ENCODE measurements at regions not wholly inside any gene's neighbourhood (a gene's known extent, or its start where the extent isn't known, plus 50 kb on each side); places are given as distances from the start of the nearest gene placed in this dataset.
A peak's percentile ranks its signal among the peaks of the same experiment; 100 is the strongest.

DNA sequence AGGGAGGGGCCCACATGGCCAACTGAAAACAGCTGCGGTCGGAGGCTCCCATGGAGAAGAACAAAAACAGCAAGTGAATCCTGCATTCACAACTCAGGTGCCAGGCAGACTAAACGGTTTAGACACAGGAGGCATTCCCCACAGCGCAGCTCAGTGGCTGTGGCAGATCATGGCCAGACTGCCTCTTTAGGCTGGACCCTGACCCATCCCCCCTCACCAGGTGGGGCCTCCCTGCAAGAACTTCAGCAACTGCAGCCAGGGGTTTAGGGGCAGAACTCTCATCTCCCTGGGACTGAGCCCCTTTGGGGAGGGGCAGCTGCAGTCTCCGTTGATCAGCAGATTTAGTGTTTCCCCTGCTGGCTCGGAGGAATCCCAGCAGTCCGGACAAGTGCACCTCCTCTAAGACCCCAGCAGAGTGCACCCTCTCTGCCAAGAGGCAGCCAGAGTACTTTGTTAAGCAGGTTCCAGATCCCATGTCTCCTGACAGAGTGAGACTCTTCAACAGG is 346.7 kb downstream of the SS18 start:
- H3K27ac ChIP-seq: no peak overlapping the region

DNA sequence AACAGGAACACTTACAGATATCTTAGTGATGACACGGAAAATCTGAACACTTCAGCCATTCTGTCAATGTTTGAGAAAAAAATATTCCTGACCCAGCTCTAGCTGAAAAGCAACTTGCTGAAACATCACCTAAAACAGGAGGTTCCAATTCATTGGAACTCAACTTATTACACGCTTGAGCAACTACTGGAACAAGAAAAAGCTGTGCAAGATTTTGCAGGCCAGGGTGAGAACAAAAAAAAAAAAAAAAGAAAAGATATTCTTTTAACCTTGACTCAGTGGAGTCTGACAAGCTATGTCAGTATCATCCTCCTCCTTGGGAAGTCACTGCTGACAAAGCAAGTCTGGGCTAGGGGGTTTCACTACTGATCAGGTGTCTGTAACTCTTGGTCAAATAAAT is 351.0 kb downstream of the SS18 start:
- no peak for DNase-seq (ENCODE audit: low read depth in 1 of 2, low spot score in 2 of 2)
- H3K27me3 ChIP-seq (replicated peaks): no peaks in the 10 kb centered on the region
- no peak overlapping the region for H3K27ac ChIP-seq
- peaks cover 33% of the 10 kb centered on the region for H3K4me1 ChIP-seq (replicated peaks)
- no peaks in the 10 kb centered on the region for H3K36me3 ChIP-seq
- H3K4me3 ChIP-seq: no peak overlapping the region
- peaks cover 4% of the 10 kb centered on the region; the same call in 1 of the 2 replicates for H3K9me3 ChIP-seq (replicated peaks)

More for the DNA sequence above, 346.7 kb downstream of the SS18 start:
- peaks cover 4% of the 10 kb centered on the region; the same call in 1 of the 2 replicates for H3K4me1 ChIP-seq (replicated peaks)
- H3K27me3 ChIP-seq (replicated peaks): no peaks in the 10 kb centered on the region
- H3K36me3 ChIP-seq: no peaks in the 10 kb centered on the region
- no peaks in the 10 kb centered on the region for H3K9me3 ChIP-seq (replicated peaks)
- no peak for DNase-seq (ENCODE audit: low read depth in 1 of 2, low spot score in 2 of 2)
- H3K4me3 ChIP-seq: no peak overlapping the region

DNA sequence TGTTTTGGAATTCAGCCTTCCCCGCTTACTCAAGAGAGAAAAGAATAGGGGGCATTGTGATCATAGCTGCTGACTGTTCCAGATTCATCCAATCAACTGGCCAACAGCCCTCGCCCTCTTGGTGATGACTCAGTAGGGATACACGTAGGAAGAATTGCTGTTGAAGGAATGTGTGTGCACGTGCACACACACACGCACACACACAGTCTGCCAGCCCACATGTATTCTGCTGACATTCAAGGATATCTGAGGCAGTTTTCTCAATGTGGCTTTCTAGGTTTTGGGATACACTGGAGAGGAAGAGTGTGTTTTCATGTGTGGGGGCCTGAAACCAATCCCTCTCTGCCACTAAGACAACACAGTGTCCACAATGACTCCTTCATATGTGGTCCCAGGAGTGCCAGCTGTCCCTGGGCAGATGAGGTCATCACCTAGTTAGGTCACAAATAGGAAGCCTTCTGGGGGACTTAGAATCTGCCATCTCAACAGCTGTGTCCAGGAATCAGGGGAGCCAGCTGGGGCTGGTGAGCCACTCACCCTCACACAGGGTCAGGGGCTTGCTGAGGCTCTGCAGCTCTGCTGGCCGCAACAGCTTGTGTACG is 352.6 kb downstream of the SS18 start:
- peak; percentile 88 to 91 for DNase-seq (ENCODE audit: low read depth in 1 of 2, low spot score in 2 of 2)
- Histone ChIP-seq H3K4me1 (replicated peaks) (peaks cover 34% of the 10 kb centered on the region), H3K4me3 (no peak overlapping the region), H3K36me3 (no peaks in the 10 kb centered on the region), H3K27me3 (replicated peaks) (no peaks in the 10 kb centered on the region), H3K27ac (peak overlapping the region; percentile 81), H3K9me3 (replicated peaks) (peaks cover 4% of the 10 kb centered on the region; the same call in 1 of the 2 replicates)

DNA sequence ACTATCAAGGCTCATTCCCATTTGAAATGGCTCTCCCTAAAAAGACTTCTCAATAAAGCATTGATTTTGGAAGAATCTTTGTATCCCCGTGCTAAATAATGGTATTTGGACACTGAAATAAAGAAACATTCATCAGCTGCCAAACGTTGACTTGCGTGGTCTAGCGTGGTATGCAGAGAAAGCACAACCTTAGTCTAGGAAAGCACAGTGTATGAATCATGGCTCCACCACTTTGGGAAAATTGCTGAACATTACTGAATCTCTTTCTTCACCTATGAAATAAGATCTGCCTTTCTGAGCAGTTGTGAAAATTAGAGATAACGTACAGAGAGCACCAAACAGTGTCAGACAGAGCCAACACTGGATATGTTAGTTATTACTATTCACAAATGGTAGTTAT is 353.9 kb downstream of the SS18 start:
- Histone ChIP-seq H3K4me1 (replicated peaks) (peaks cover 34% of the 10 kb centered on the region), H3K4me3 (no peak overlapping the region), H3K9me3 (replicated peaks) (peaks cover 4% of the 10 kb centered on the region; the same call in 1 of the 2 replicates), H3K27ac (no peak overlapping the region; the same call in 1 of the 2 replicates), H3K27me3 (replicated peaks) (no peaks in the 10 kb centered on the region), H3K36me3 (no peaks in the 10 kb centered on the region)
- DNase-seq (ENCODE audit: low read depth in 1 of 2, low spot score in 2 of 2): no peak

DNA sequence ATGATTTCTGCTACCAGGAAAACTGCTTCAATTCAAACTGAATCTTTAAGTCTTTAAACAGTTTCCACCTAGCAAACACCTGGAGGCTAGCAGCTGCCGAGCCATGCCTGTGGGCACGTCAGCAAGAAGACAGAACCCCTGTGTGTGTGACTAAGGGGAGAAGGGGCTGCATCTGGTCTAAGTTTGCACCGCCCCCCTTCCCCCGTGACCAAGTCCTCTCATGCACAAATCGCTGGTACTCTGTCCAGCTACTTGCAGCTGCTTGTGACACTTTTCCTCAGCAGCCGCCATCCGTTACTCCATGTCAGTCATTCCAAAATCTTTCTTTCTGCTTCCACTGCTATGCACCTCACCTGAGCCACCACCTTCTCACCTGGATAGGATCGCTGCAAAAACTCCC is 355.0 kb downstream of the SS18 start:
- H3K9me3 ChIP-seq (replicated peaks): peaks cover 4% of the 10 kb centered on the region; the same call in 1 of the 2 replicates
- H3K4me3 ChIP-seq: no peak overlapping the region
- no peak for DNase-seq (ENCODE audit: low read depth in 1 of 2, low spot score in 2 of 2)
- no peaks in the 10 kb centered on the region for H3K36me3 ChIP-seq
- H3K27ac ChIP-seq: no peak overlapping the region
- H3K4me1 ChIP-seq (replicated peaks): peaks cover 34% of the 10 kb centered on the region
- no peaks in the 10 kb centered on the region for H3K27me3 ChIP-seq (replicated peaks)

DNA sequence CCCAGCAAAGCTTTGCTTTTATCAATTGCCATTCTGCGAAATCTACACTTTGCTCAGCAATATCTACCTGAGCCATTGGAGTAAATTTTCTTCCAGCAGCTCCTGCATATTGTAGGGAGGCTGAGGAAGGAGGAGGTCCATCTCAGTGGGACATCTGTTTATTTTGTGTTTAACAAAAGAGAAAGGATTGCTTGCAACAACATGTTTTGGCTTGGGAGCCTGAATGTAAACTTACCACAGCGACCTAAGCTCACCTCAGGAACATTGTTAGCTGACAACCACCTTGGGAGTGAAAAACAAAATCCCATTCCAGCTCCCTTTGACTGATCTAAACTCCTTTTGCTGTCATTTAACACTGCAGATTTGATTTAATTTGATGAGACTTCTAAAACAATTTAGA is 356.1 kb downstream of the SS18 start:
- H3K4me3 ChIP-seq: no peak overlapping the region

DNA sequence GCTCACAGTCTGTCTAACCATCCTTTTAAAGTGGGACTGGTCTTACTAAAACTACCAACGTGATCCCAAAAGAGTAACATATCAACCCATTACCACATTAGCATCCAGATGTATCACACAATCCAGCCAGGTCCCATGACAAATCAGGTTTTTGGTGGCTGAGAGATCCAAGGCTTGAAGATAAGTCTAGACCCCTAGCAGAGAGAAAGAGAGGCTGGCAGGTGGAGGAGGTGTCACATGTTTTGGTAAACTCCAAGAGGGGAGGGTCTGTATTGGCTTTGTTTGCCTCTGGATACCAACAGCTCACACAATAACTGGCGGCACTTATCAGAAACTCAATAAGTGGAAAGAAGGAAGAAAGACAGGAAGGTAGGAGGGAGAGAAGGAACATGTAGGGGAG is 357.6 kb downstream of the SS18 start:
- Histone ChIP-seq H3K9me3 (replicated peaks) (peaks cover 4% of the 10 kb centered on the region; the same call in 1 of the 2 replicates), H3K4me1 (replicated peaks) (peaks cover 39% of the 10 kb centered on the region), H3K27ac (no peak overlapping the region), H3K4me3 (no peak overlapping the region), H3K36me3 (no peaks in the 10 kb centered on the region), H3K27me3 (replicated peaks) (no peaks in the 10 kb centered on the region)
- DNase-seq (ENCODE audit: low read depth in 1 of 2, low spot score in 2 of 2): no peak

More for the DNA sequence above, 356.1 kb downstream of the SS18 start:
- Histone ChIP-seq H3K27me3 (replicated peaks) (no peaks in the 10 kb centered on the region), H3K36me3 (no peaks in the 10 kb centered on the region), H3K9me3 (replicated peaks) (peaks cover 4% of the 10 kb centered on the region; the same call in 1 of the 2 replicates), H3K4me1 (replicated peaks) (peaks cover 36% of the 10 kb centered on the region), H3K27ac (no peak overlapping the region)
- no peak for DNase-seq (ENCODE audit: low read depth in 1 of 2, low spot score in 2 of 2)

DNA sequence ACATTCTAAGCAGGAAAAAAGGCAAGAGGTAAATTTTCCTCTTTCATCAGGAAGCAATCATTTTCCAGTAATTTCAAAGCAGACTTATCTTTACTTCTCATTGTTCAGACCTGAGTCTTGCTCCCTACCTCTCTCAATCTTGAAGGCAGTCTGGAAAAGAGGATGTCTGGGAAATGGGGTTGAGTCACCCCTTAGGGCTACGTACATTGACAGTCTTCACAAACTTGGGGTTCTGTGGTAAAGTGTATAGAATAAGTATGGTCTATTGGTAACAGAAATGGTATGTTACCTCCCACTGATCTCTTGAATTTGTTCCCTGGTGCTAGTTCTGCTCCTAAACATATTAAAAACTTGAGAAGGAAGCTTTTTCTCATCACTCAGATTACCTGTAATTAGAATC is 361.3 kb downstream of the SS18 start:
- H3K27me3 ChIP-seq (replicated peaks): no peaks in the 10 kb centered on the region
- H3K36me3 ChIP-seq: no peaks in the 10 kb centered on the region
- no peak overlapping the region for H3K4me3 ChIP-seq
- H3K4me1 ChIP-seq (replicated peaks): peaks cover 50% of the 10 kb centered on the region
- H3K9me3 ChIP-seq (replicated peaks): no peaks in the 10 kb centered on the region
- DNase-seq (ENCODE audit: low read depth in 1 of 2, low spot score in 2 of 2): no peak
- H3K27ac ChIP-seq: no peak overlapping the region

DNA sequence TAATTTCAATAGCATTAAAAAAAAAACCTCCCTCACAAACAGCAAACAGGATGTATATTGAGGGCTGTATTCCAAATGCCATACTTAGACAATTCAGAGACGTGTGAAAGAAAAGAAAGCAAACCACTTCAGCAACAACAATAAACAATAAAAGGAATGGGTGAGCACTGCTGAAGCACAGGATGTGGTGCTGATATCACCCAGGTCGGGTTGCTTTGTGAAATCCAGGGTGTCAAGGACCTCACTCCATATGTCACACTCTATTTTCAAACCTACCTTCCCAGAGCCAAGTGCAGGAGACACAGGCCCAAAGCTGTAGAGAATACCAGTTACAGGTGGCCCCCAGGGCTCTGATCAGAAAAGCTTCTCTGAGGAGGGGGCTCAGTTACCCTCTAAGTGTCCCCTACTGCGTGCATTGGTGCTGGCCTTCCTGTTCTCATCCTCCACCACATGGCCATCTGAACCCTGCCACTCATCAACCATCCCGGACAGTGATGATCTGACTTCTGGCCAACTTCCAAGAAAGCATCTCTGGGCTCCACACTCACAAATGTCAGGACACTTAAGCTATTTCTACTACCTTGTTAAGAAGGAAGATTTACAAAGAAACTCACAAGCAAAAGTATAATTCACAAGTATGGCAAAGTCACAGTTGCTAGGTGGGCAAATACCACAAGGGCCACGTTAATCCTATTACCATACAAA is 363.0 kb downstream of the SS18 start:
- Histone ChIP-seq H3K27me3 (replicated peaks) (no peaks in the 10 kb centered on the region), H3K4me3 (no peak overlapping the region), H3K36me3 (no peaks in the 10 kb centered on the region), H3K9me3 (replicated peaks) (no peaks in the 10 kb centered on the region), H3K27ac (peak overlapping the region; percentile 63), H3K4me1 (replicated peaks) (peaks cover 50% of the 10 kb centered on the region)
- DNase-seq (ENCODE audit: low read depth in 1 of 2, low spot score in 2 of 2): peak; percentile 65 to 74

DNA sequence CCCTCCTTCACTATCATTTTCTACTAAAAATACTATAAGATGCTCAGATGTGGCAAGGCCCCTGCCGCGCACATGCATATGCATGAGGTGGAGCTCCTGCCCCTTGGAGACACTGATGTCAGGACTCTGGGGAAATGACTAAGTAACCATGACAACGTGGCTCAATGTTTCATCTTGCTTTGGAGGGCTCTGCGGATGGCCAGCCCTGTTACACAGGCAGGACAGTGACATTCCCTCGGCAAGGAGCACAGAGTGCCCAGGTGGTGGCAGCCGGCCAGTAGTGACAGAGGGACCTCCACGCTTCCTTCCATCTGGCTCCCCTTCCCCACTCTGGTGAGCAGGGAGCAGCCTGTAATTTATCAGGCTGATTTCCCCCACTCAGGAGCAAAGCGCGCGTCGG is 364.1 kb downstream of the SS18 start:
- Histone ChIP-seq H3K9me3 (replicated peaks) (no peaks in the 10 kb centered on the region), H3K27ac (peak overlapping the region; percentile 63), H3K36me3 (no peaks in the 10 kb centered on the region), H3K4me3 (no peak overlapping the region), H3K4me1 (replicated peaks) (peaks cover 50% of the 10 kb centered on the region), H3K27me3 (replicated peaks) (no peaks in the 10 kb centered on the region)
- peak; percentile 54 to 68 for DNase-seq (ENCODE audit: low read depth in 1 of 2, low spot score in 2 of 2)

DNA sequence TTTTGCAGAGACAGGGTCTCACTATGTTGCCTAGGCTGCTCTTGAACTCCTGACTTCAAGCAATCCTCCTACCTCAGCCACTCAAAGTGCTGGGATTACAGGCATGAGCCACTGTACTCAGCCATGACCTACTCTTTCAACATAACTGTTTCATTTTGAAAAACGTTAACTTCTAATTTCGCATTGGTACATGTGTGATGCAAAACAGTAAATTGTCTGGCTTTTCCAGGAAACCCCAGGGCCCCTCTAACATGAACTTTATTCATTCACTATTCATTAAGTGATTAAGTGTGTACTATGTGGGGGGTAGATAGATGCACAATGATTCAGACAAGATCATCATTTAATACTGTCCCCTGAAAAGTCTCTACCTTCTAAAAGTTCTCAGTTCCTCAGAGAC is 364.9 kb downstream of the SS18 start:
- peaks cover 50% of the 10 kb centered on the region for H3K4me1 ChIP-seq (replicated peaks)
- DNase-seq (ENCODE audit: low read depth in 1 of 2, low spot score in 2 of 2): no peak
- H3K4me3 ChIP-seq: no peak overlapping the region
- H3K27ac ChIP-seq: peak overlapping the region; percentile 63; the same call in 1 of the 2 replicates
- no peaks in the 10 kb centered on the region for H3K36me3 ChIP-seq
- H3K9me3 ChIP-seq (replicated peaks): no peaks in the 10 kb centered on the region
- H3K27me3 ChIP-seq (replicated peaks): no peaks in the 10 kb centered on the region

DNA sequence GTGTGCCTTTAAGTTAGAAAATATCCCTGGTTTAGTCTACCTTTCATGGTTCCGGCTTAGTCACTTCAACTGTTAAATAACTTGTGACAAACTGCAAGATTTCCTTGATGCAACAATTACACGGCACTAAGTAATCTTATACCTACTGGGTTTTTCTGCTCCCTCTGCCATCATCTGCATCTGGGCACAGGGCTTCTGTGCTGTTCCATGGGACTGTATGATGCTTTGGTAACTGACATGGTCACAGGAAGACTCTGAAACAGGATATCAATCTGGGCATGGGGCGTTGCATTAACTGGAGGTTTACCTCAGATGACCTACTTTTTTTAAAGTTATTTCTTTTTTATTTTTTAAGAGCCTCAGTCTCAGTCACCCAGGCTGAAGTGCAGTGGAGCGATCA is 365.4 kb downstream of the SS18 start:
- peaks cover 50% of the 10 kb centered on the region for H3K4me1 ChIP-seq (replicated peaks)
- H3K27ac ChIP-seq: no peak overlapping the region
- H3K9me3 ChIP-seq (replicated peaks): no peaks in the 10 kb centered on the region
- no peaks in the 10 kb centered on the region for H3K36me3 ChIP-seq
- no peaks in the 10 kb centered on the region for H3K27me3 ChIP-seq (replicated peaks)
- no peak overlapping the region for H3K4me3 ChIP-seq
- DNase-seq (ENCODE audit: low read depth in 1 of 2, low spot score in 2 of 2): no peak

DNA sequence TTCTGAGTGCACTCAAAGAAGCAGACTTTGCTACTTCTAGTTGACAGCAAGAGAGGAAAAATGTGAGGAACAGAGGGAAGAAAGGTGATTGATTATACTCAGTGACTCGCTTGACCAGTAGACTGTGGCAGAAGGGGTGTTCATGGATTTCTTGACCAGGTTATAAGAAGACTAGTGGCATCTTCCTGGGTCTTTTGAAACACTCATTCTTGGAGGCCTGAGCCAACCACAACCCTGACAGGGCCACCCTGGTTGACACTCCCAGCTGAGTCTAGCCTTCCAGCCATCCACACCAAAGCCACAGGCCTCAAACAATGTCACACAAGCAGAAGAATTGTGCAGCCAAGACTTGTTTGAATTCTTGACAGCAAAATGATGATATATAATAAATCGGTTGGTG is 366.3 kb downstream of the SS18 start:
- peak in 1 of 2 experiments; percentile 47 for DNase-seq (ENCODE audit: low read depth in 1 of 2, low spot score in 2 of 2)
- Histone ChIP-seq H3K27ac (no peak overlapping the region), H3K9me3 (replicated peaks) (no peaks in the 10 kb centered on the region), H3K27me3 (replicated peaks) (no peaks in the 10 kb centered on the region), H3K36me3 (no peaks in the 10 kb centered on the region), H3K4me3 (no peak overlapping the region), H3K4me1 (replicated peaks) (peaks cover 45% of the 10 kb centered on the region)

DNA sequence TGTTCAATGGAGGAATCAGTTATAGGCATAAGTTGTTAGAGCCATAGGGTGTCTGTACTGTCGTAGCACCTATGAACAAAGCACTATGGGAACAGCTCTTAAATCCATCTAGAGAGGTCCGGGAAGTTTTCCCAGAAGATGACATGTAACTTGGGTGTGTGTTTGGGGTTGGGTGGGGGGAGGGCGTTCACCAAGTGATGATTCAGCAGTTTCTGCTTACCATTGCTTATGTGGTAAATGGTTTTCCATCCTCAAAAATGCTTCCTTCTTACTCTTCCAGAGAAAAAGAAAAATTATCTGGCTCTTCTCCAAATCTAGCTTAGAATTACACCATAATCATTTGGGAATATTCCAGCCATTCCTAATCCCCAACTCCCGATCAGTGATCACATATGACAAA is 361.1 kb upstream of the ZNF521 start:
- no peaks in the 10 kb centered on the region for H3K27me3 ChIP-seq (replicated peaks)
- no peak overlapping the region for H3K4me3 ChIP-seq
- no peaks in the 10 kb centered on the region for H3K4me1 ChIP-seq (replicated peaks)
- no peaks in the 10 kb centered on the region for H3K36me3 ChIP-seq
- DNase-seq (ENCODE audit: low read depth in 1 of 2, low spot score in 2 of 2): no peak
- no peaks in the 10 kb centered on the region; the same call in 1 of the 2 replicates for H3K9me3 ChIP-seq (replicated peaks)
- H3K27ac ChIP-seq: no peak overlapping the region

Data from SJSA1 (cell line).